ENCODE measurements at regions not wholly inside any gene's neighbourhood (a gene's known extent, or its start where the extent isn't known, plus 50 kb on each side); places are given as distances from the start of the nearest gene placed in this dataset.
"Not testable (repeated sequence)": the region's sequence is repeated elsewhere in the genome, so short reads cannot be mapped to it uniquely, and the experiment has no call there.

DNA sequence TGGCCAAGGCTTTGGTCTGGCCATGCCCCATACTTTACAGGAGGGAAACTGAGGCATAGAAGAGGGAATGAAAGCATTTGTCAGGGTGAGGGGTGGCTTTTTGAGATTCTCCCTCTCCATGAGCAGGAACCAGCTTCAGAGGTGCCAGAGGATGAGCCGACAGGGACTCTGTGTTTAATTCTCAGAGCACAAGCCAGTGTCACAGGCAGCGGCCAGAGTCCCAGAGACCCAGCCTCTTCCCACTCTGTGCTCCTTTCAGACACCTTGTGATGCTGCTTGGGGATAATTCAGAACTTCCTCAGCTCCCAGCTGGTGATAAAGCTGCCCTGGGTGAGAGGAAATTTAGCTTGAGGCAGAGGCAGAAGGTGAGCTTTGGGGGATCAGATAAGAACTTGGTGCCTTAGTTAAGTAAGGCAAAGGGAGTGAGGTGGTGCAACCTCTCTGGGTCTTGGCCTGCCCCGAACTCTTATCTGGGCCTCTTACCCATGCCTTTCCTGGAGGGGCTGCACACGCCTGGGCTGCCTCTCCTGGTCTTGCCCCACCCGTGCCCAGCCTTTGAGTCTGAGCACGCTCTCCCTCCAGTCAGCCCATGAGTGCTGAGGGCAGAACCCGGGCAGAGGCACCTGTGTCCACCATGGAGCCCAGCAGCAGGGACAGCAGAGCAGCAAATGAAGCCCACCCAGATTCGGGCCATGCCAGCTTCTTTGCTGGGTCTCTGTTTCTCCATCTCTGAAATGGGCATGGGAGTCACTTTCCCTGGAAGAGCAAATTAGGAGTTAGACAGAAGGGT is 175.6 kb upstream of the C1orf174 start:
- H3K9me3 ChIP-seq (ENCODE audit: insufficient read depth, low read length): no peaks in the 10 kb centered on the region; the same call in 1 of the 2 replicates
- no peaks in the 10 kb centered on the region for H3K27me3 ChIP-seq (ENCODE audit: insufficient read depth, insufficient read length)
- no peak overlapping the region for H3K9ac ChIP-seq (ENCODE audit: insufficient read length, low read depth)
- DNase-seq (ENCODE audit: low read depth, low spot score): no peak
- H3K4me3 ChIP-seq (ENCODE audit: insufficient read length, low read depth): no peak overlapping the region
- no peak for TF ChIP-seq YY1 (IDR thresholded peaks at IDR 0.05; ENCODE audit: insufficient read depth, insufficient read length)
- no peaks in the 10 kb centered on the region for H3K36me3 ChIP-seq (ENCODE audit: insufficient read depth, insufficient read length, low read length)
- H3K4me1 ChIP-seq (ENCODE audit: insufficient read depth, insufficient read length): peaks cover 3% of the 10 kb centered on the region

- Histone ChIP-seq H3K9me3 (ENCODE audit: insufficient read depth, low read length) (no peaks in the 10 kb centered on the region; the same call in 1 of the 2 replicates), H3K36me3 (ENCODE audit: insufficient read depth, insufficient read length, low read length) (no peaks in the 10 kb centered on the region), H3K27me3 (ENCODE audit: insufficient read depth, insufficient read length) (no peaks in the 10 kb centered on the region), H3K9ac (ENCODE audit: insufficient read length, low read depth) (no peak overlapping the region), H3K4me1 (ENCODE audit: insufficient read depth, insufficient read length) (peaks cover 3% of the 10 kb centered on the region), H3K4me3 (ENCODE audit: insufficient read length, low read depth) (no peak overlapping the region)
- no peak for TF ChIP-seq YY1 (IDR thresholded peaks at IDR 0.05; ENCODE audit: insufficient read depth, insufficient read length)
- no peak for TF ChIP-seq SUZ12 (IDR thresholded peaks at IDR 0.05; ENCODE audit: extremely low read depth, insufficient read depth, insufficient read length)
- TF ChIP-seq ZNF274 (IDR thresholded peaks at IDR 0.05; ENCODE audit: low read depth, low read length): no peak
- DNase-seq (ENCODE audit: low read depth, low spot score): no peak
These were observed 176.3 kb upstream of the C1orf174 start for GRCh38 chr1:4076346-4076745.

DNA sequence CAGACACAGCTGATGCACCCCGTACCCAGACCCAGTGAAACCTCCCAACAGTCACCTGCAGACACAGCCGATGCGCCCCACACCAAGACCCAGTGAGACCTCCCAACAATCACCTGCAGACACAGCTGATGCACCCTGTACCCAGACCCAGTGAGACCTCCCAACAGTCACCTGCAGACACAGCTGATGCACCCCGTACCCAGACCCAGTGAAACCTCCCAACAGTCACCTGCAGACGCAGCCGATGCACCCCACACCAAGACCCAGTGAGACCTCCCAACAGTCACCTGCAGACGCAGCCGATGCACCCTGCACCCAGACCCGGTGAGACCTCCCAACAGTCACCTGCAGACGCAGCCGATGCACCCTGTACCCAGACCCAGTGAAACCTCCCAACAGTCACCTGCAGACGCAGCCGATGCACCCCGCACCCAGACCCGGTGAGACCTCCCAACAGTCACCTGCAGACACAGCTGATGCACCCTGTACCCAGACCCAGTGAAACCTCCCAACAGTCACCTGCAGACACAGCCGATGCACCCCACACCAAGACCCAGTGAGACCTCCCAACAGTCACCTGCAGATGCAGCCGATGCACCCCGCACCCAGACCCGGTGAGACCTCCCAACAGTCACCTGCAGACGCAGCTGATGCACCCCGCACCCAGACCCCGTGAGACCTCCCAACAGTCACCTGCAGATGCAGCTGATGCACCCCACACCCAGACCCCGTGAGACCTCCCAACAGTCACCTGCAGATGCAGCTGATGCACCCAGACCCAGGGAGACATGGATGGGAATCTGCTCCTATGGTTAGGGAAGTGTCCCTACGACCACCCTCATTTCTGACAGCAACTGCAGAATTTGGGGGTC is 178.3 kb upstream of the C1orf174 start:
- H3K4me3 ChIP-seq (ENCODE audit: insufficient read length, low read depth); H3K4me1 ChIP-seq (ENCODE audit: insufficient read depth, insufficient read length); H3K9ac ChIP-seq (ENCODE audit: insufficient read length, low read depth); H3K27me3 ChIP-seq (ENCODE audit: insufficient read depth, insufficient read length); H3K9me3 ChIP-seq (ENCODE audit: insufficient read depth, low read length); H3K36me3 ChIP-seq (ENCODE audit: insufficient read depth, insufficient read length, low read length); DNase-seq (ENCODE audit: low read depth, low spot score): not testable (repeated sequence)

- DNase-seq (ENCODE audit: low read depth, low spot score): no peak
- H3K36me3 ChIP-seq (ENCODE audit: insufficient read depth, insufficient read length, low read length): no peaks in the 10 kb centered on the region
- TF ChIP-seq ZNF274 (IDR thresholded peaks at IDR 0.05; ENCODE audit: low read depth, low read length) (no peak), YY1 (IDR thresholded peaks at IDR 0.05; ENCODE audit: insufficient read depth, insufficient read length) (no peak), SUZ12 (IDR thresholded peaks at IDR 0.05; ENCODE audit: extremely low read depth, insufficient read depth, insufficient read length) (no peak)
- H3K4me3 ChIP-seq (ENCODE audit: insufficient read length, low read depth): no peak overlapping the region
- H3K4me1 ChIP-seq (ENCODE audit: insufficient read depth, insufficient read length): no peaks in the 10 kb centered on the region
- H3K27me3 ChIP-seq (ENCODE audit: insufficient read depth, insufficient read length): no peaks in the 10 kb centered on the region
- H3K9me3 ChIP-seq (ENCODE audit: insufficient read depth, low read length): no peaks in the 10 kb centered on the region; the same call in 1 of the 2 replicates
- no peak overlapping the region for H3K9ac ChIP-seq (ENCODE audit: insufficient read length, low read depth)
These were observed 179.7 kb upstream of the C1orf174 start for GRCh38 chr1:4079815-4080214.

DNA sequence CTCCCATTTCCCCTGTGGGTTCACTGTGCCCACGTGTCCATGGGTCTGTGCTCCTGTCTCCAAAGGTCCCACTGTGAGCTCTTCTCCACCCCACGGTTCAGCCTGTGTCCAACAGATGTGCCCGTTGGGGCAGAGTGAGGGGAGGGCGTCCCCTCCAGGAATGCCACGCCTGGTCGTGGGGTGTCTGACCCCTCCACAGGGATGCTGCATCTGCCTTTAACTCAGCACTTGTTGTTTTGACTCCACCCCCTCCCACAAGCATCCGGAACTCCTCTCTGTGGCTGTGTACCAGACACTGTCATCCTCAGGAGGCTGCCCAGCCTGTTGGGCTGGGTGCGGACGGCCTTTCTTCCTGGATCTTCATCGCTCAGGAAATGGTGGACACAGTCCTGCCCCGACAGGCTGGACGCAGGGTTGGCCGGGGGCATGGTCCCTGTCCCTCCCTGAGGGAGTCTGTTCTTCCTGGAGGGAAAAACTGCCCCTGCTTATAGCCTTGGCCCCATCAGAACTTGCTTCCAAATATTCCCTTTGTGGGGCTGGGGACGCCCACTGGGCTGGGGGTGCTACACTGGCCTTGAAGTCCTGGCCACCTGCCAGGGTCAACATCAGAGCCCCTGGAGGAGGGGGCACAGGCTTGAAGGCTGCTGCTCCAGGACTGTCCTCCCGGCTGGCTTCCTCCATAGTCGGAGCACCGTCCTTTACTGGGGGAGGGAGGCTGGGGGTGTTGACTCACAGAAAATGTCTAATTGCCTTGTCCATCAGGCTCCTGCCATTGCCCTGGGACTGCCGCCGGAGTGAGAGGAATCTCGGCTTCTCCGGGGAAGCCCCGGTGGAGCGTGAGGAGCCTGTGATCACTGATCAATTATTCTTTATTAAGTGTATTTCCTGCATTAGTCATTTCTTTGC is 182.0 kb upstream of the C1orf174 start:
- Histone ChIP-seq H3K36me3 (ENCODE audit: insufficient read depth, insufficient read length, low read length) (no peaks in the 10 kb centered on the region), H3K4me1 (ENCODE audit: insufficient read depth, insufficient read length) (no peaks in the 10 kb centered on the region), H3K9ac (ENCODE audit: insufficient read length, low read depth) (no peak overlapping the region), H3K4me3 (ENCODE audit: insufficient read length, low read depth) (no peak overlapping the region), H3K9me3 (ENCODE audit: insufficient read depth, low read length) (no peaks in the 10 kb centered on the region; the same call in 1 of the 2 replicates), H3K27me3 (ENCODE audit: insufficient read depth, insufficient read length) (no peaks in the 10 kb centered on the region)
- TF ChIP-seq SUZ12 (IDR thresholded peaks at IDR 0.05; ENCODE audit: extremely low read depth, insufficient read depth, insufficient read length) (no peak), YY1 (IDR thresholded peaks at IDR 0.05; ENCODE audit: insufficient read depth, insufficient read length) (no peak), ZNF274 (IDR thresholded peaks at IDR 0.05; ENCODE audit: low read depth, low read length) (no peak)
- DNase-seq (ENCODE audit: low read depth, low spot score): no peak

DNA sequence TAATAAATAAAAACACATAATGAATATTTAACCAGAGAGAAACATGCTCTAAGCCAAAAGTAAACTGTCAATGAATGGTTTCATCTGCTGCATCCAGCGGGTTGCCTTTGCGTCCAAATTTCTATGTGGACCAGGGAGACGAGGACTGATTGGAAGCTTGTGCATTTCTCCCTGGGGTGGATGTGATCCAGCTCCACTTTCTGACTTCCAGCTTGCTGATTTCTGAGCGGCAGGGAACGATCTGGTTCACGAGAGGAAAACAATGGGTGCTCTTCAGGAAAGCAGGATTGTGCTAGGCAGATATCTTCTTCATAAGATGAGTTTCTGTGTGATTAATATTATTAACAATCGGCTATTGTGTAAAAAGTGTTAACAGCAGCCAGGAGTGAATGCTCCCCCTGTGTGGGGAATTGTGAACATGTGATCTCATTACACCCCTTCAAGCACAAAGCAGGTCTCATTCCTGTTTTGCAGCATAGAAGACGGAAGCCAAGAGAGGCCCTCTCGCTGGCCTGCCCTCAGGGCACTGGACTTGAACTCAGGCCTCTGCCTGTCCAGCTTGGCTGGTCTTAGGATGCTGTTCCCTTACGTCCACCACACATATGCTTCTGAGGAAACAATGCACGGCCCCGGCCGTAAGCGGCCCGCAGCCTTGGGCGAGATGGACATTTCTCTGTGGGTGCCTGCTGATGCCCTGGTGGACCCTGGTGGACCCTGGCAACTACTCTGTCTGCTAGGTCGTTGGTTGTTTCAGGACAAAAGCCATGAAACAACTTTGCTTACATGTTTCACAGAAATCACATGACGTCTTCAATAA is 183.4 kb upstream of the C1orf174 start:
- Histone ChIP-seq H3K9me3 (ENCODE audit: insufficient read depth, low read length) (no peaks in the 10 kb centered on the region; the same call in 1 of the 2 replicates), H3K4me3 (ENCODE audit: insufficient read length, low read depth) (no peak overlapping the region), H3K36me3 (ENCODE audit: insufficient read depth, insufficient read length, low read length) (no peaks in the 10 kb centered on the region), H3K27me3 (ENCODE audit: insufficient read depth, insufficient read length) (no peaks in the 10 kb centered on the region), H3K4me1 (ENCODE audit: insufficient read depth, insufficient read length) (no peaks in the 10 kb centered on the region), H3K9ac (ENCODE audit: insufficient read length, low read depth) (no peak overlapping the region)
- DNase-seq (ENCODE audit: low read depth, low spot score): no peak
- TF ChIP-seq SUZ12 (IDR thresholded peaks at IDR 0.05; ENCODE audit: extremely low read depth, insufficient read depth, insufficient read length) (no peak), ZNF274 (IDR thresholded peaks at IDR 0.05; ENCODE audit: low read depth, low read length) (no peak)

All from NT2/D1 (cell line).